A549 (cell line): ENCODE measurements at regions not wholly inside any gene's neighbourhood (a gene's known extent, or its start where the extent isn't known, plus 50 kb on each side); places are given as distances from the start of the nearest gene placed in this dataset.

ENCODE experiments used
- ATAC-seq, 2 experiments: fragments of 200-7000 bp in 1 of 2; fragments of >200 bp in 1 of 2; cut with Nextera tagmentation in 1 of 2; cut with Tn5 transposase in 1 of 2; 3 replicates each; pipeline versions ENCODE4 v1.8.0 to v1.9.1; 2018 to 2020; ENCODE audit warnings: mild to moderate bottlenecking in 1 of 2, moderate library complexity in 1 of 2
- CTCF ChIA-PET: fragments of 300-600 bp; sonication (Branson Sonifier 250); formaldehyde crosslinking; extraction: SDS; loops from one replicate; lab custom pipeline; 2021; ENCODE audit warnings: antibody characterized with exemption, inconsistent platforms; lab: Yijun Ruan, JAX
- POLR2A ChIA-PET: fragments of 350-600 bp; formaldehyde crosslinking; extraction: SDS; loops from one replicate; lab custom pipeline; 2021; ENCODE audit warnings: antibody characterized with exemption, inconsistent platforms; lab: Yijun Ruan, JAX
- DNase-seq, 2 experiments: peaks; one replicate each; pipeline versions ENCODE4 v3.0.0 to v3.0.0-alpha.2; 2011 to 2016; ENCODE audit warnings: low read depth in 1 of 2, low spot score in 1 of 2
- FAIRE-seq: peaks from 2 replicates; lab custom pipeline; 2011; peaks lifted over from hg19 to GRCh38; lab: Jason Lieb, UNC
- H3K27ac ChIP-seq, 2 experiments: fragments of >200 bp; sonication (Bioruptor Twin); formaldehyde crosslinking; 3 replicates each; pipeline ENCODE4 v1.5.1; 2016 to 2017
- H3K4me1 ChIP-seq: fragments of >200 bp; sonication (Bioruptor Twin); formaldehyde crosslinking; 3 replicates; pipeline ENCODE4 v1.6.1; 2016
- H3K4me2 ChIP-seq: fragments of >200 bp; sonication (Bioruptor Twin); formaldehyde crosslinking; 3 replicates; pipeline ENCODE4 v1.6.1; 2016
- H3K4me3 ChIP-seq: fragments of >200 bp; sonication (Bioruptor Twin); formaldehyde crosslinking; 3 replicates; pipeline ENCODE4 v1.5.1; 2016
- H3K9me3 ChIP-seq: fragments of >200 bp; sonication (Bioruptor Twin); formaldehyde crosslinking; 3 replicates; pipeline ENCODE4 v1.6.1; 2016
- ATOH8 ChIP-seq: fragments of 250-450 bp; sonication (Bioruptor Pico); IDR thresholded peaks from 2 replicates; pipeline ENCODE4 v1.5.0; 2020; ENCODE audit warnings: low read depth, mild to moderate bottlenecking, moderate library complexity
- BCL3 ChIP-seq: fragments of >200 bp; sonication (Bioruptor Twin); formaldehyde crosslinking; IDR thresholded peaks from 3 replicates; pipeline ENCODE4 v1.6.1; 2016
- BHLHE40 ChIP-seq: IDR thresholded peaks from 2 replicates; pipeline ENCODE4 v1.6.1; 2012; ENCODE audit warnings: low read depth, low read length, inconsistent platforms
- CBX8 ChIP-seq: fragments of 200-600 bp; sonication (generic); IDR thresholded peaks from 2 replicates; pipeline ENCODE4 v1.6.1; 2016
- ELK1 ChIP-seq: fragments of 150-350 bp; IDR thresholded peaks from 2 replicates; pipeline ENCODE4 v1.6.1; 2014; ENCODE audit warnings: low read depth, mild to moderate bottlenecking, low read length
- ESRRA ChIP-seq: fragments of 150-350 bp; IDR thresholded peaks from 2 replicates; pipeline ENCODE4 v1.6.1; 2014; ENCODE audit warnings: mild to moderate bottlenecking, low read length, borderline replicate concordance
- FOSB ChIP-seq: fragments of 250-450 bp; sonication (Bioruptor Pico); IDR thresholded peaks from 2 replicates; pipeline ENCODE4 v1.5.0; 2020; ENCODE audit warnings: mild to moderate bottlenecking, moderate library complexity
- FOSL2 ChIP-seq, 2 experiments: fragments of 450-650 bp in 1 of 2; fragments of >200 bp in 1 of 2; sonication (Bioruptor Twin) in 1 of 2; formaldehyde crosslinking; IDR thresholded peaks; 2 replicates each; pipeline versions ENCODE4 v1.5.0 to v1.6.1; 2016 to 2020; ENCODE audit warnings: mild to moderate bottlenecking in 1 of 2, moderate library complexity in 1 of 2
- JUN ChIP-seq, 2 experiments: fragments of >200 bp; sonication (Bioruptor Twin); formaldehyde crosslinking; IDR thresholded peaks; 2 replicates in 1 of 2; 3 replicates in 1 of 2; pipeline ENCODE4 v1.6.1; 2016 to 2017
- KDM5A ChIP-seq: fragments of 200-600 bp; sonication (generic); IDR thresholded peaks from 2 replicates; pipeline ENCODE4 v1.6.1; 2016; ENCODE audit warnings: antibody characterized with exemption, mild to moderate bottlenecking
- MAFK ChIP-seq: fragments of 450-650 bp; IDR thresholded peaks from 2 replicates; pipeline ENCODE4 v1.6.1; 2014; ENCODE audit not compliant: partially characterized antibody
- PBX3 ChIP-seq: IDR thresholded peaks from 2 replicates; pipeline ENCODE4 v1.6.1; 2012
- PHF8 ChIP-seq: fragments of 200-600 bp; sonication (generic); IDR thresholded peaks from 2 replicates; pipeline ENCODE4 v1.6.1; 2016; ENCODE audit warnings: low read depth, mild to moderate bottlenecking, antibody characterized with exemption, moderate library complexity, borderline replicate concordance
- REST ChIP-seq: fragments of 200-600 bp; sonication (generic); IDR thresholded peaks from 2 replicates; pipeline ENCODE4 v1.6.1; 2016; ENCODE audit warnings: antibody characterized with exemption, mild to moderate bottlenecking, moderate library complexity
- SREBF2 ChIP-seq: fragments of 450-650 bp; IDR thresholded peaks from 2 replicates; pipeline ENCODE4 v1.6.1; 2014; ENCODE audit warnings: mild to moderate bottlenecking, moderate library complexity
- WGBS: methylation state at CpG from one replicate; pipeline ENCODE4 v1.1.6; 2017; ENCODE audit errors: missing lambda C conversion rate; 5-methylcytosine and 5-hydroxymethylcytosine counted together

GRCh38 chr9:91099436-91099835 is 262.3 kb downstream of the AUH start:
- CTCF ChIA-PET = interaction anchor here (0.7 to 1.9 kb wide), 10 partner anchors 10 to 327 kb away, joined by 3 to 11 read pairs (median 4); no protein-coding TSS in a partner anchor

More at GRCh38 chr9:91099436-91099835, 262.3 kb downstream of the AUH start:
- WGBS = 92% methylated on average over 4 of the region's 4 CpGs
- TF ChIP-seq CBX8 = no peak
- TF ChIP-seq SREBF2 = no peak
- no peak for TF ChIP-seq REST
- TF ChIP-seq FOSB (CRISPR knock-in tag) = no peak
- no peak for TF ChIP-seq ESRRA
- TF ChIP-seq ATOH8 (CRISPR knock-in tag) = no peak
- TF ChIP-seq MAFK = no peak
- no peak for TF ChIP-seq KDM5A
- no peak for TF ChIP-seq JUN (IDR thresholded peaks at IDR 0.05)
- TF ChIP-seq ELK1 = no peak
- no peak for TF ChIP-seq PHF8
- no peak for TF ChIP-seq FOSL2 (IDR thresholded peaks at IDR 0.05)
- TF ChIP-seq FOSL2 (CRISPR knock-in tag; IDR thresholded peaks at IDR 0.05) = no peak
- no peak for TF ChIP-seq PBX3
- TF ChIP-seq BHLHE40 = no peak
- TF ChIP-seq BCL3 = no peak
- Histone ChIP-seq H3K4me3 (no peak overlapping the region), H3K4me2 (peak overlapping the region; percentile 47), H3K27ac (no peak overlapping the region), H3K9me3 (no peaks in the 10 kb centered on the region), H3K4me1 (peaks cover 18% of the 10 kb centered on the region)
- FAIRE-seq (no peak), DNase-seq (no peak), ATAC-seq (no peak)
- POLR2A ChIA-PET = interaction anchor here (0.7 kb wide), 1 partner anchor 98 kb away, joined by 3 read pairs; no protein-coding TSS in a partner anchor
